HG03196 (cell line): ENCODE measurements at regions not wholly inside any gene's neighbourhood (a gene's known extent, or its start where the extent isn't known, plus 50 kb on each side); places are given as distances from the start of the nearest gene placed in this dataset.
A peak's percentile ranks its signal among the peaks of the same experiment; 100 is the strongest.
"Not testable (repeated sequence)": the region's sequence is repeated elsewhere in the genome, so short reads cannot be mapped to it uniquely, and the experiment has no call there.

Experiments
- ATAC-seq: cut with Tn5 transposase; IDR thresholded peaks from one replicate; pipeline ENCODE4 v1.9.1; 2021; ENCODE audit not compliant: unreplicated experiment

DNA sequence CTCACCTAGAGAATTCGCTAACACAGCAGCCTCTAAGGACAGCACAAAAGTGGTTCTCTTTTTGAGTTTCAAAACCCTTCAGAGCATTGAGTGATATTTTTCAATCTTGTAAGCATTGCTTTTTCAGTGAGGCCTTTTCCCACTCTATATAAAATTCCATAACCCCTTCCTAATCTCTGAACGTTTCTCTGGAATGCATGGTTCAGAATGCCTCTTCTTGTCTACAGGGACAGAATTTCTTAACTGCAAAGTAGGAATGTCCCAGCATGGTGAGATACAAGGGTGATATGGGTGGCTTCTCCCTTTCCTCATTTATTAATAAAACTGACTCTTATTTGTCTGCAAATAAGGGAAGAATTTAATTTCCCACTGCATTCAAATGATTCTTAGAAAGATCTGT, 377.9 kb downstream of the LTN1 start:
- ATAC-seq, result no peak

DNA sequence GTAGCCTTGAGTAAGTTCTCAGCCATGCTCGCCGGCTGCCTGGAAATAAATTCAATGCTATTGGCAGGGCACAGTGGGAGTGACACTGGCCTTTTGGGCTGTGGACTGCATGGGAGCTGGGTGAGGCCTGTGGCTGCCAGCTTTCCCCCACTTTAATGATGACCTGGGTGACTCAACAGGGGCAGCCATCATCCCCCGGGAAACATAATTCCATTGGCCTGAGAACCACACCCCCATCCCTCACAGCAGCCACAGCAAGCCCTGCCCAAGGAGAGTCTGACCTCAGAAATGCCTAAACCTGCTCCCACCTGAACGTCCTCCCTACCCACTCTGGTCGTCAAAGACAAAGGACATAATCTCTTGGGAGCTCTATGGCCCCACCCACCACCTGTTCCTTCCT, 384.0 kb downstream of the LTN1 start:
- ATAC-seq, result no peak

DNA sequence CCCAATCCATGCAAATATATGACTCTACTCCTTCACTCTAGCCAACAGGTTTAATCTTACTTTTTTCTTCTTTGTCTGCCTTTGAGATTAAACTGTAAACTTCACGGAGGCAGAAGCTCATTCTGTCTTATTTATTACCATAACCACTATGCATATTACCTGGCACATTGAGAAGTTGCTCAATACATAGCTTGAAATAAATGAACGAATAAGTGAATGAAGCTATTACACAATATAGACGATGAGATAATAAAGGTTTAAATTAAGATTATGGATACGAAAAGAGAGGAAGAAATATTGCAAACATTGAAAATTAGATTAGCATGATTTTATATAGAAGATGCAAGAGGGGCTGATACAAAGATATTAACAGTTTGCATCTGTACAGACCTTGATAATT, 385.1 kb downstream of the LTN1 start:
- ATAC-seq, result no peak

DNA sequence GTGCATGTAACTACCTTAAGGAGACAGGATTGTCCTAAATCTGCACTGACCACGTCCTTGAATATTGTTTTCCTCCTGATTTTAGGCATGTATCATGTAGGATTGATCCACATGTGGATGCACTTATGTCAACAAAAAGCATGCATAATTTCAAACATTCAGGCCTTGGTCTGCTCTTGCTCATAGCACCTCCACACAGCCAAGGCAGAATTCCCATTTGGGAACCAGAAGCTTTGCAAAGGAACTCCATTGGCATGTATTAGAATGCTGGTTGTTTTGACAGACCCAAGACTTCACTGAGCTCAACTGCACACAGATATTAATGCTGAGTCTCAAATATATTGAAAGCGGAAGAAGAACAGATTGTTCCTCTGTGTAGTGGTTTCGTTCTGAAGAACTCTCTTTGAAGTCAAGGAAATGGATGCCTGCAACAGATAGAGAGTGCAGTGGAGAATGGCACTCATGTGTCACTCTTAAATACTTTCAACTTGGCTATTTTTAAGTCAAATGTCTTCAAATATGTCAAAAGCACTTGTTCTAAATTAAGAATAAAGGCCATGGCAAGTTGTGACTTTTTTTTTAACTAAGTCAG, 387.6 kb downstream of the LTN1 start:
- peak; percentile 79 for ATAC-seq

DNA sequence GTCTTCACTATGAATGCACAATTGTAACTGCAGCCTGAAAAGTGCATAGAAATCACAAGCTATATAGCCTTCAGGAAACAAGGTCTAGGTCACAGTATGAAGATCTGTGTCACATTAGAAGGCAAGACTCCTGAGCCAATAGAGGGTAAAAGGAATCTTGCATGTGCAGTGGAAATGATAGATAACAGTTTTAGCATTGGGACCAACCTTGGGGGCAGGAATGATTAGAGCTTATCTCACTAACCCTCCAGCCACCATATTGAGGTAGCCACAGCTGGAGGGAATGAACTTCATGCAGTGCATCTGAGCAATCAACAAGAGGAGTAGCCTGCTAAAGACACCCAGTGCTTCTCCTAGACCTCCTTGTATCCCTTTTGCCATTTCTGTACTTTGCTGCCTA, 390.1 kb downstream of the LTN1 start:
- no peak for ATAC-seq

DNA sequence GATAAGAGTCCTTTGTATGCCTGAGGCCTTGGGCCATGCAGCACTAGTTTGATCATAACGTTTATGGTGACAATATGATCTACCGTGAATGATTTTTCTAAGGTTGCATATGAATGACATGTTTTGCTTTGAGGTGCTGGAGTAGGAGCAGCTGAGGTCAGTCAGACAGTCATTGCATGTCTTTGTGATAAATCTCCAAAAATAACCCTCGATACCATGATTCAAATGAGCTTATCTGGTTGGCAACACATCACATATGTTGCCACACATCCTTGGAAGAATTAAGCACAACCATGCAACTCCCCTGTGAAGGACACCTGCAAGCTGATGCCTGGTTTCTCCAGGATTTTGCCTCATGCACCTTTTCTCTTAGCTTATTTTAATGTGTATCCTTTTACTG, 394.5 kb downstream of the LTN1 start:
- ATAC-seq, result no peak

DNA sequence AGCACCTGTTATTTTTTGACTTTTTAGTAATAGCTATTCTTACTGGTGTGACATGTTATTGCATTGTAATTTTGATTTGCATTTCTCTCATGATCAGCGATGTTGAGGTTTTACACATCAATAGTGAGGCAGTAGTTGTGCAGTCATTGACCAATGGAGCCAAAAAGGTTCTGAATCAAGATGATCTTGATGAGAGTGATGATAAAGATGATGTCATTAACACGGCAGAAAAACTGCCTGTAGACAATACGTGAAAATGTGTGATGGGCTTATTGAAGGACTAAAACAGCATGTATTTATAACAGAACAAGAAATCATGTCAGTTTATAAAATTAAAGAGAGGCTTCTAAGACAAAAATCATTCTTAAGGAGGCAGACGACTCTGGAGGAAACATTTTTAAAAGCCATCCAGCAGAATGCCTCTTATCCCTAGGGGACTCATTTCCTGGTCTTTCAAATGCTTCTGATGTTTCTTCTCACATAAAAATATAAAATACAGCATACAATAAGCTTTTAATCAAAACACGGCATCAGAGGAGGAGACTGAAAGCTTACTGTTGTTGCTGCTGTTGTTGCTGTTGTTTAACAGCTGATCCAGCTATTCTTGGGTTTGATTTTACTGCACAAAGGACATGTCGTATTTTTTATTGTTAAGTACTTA, 400.3 kb downstream of the LTN1 start:
- no peak for ATAC-seq

DNA sequence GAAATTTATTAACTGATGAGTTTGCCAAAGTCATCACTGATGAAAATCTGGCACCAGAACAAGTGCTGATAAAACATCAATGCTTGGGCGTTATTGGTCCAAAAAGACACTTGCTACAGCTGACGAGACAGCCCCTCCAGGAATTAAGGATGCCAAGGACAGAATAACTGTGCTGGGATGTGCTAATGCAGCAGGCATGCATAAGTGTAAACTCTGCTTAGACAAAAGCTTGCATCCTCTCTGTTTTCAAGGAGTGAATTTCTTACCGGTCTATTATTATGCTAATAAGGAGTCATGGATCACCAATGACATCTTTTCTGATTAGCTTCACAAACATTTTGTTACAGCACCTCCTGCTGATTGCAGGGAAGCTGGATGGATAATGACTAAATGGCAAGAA, 402.0 kb downstream of the LTN1 start:
- no peak for ATAC-seq

DNA sequence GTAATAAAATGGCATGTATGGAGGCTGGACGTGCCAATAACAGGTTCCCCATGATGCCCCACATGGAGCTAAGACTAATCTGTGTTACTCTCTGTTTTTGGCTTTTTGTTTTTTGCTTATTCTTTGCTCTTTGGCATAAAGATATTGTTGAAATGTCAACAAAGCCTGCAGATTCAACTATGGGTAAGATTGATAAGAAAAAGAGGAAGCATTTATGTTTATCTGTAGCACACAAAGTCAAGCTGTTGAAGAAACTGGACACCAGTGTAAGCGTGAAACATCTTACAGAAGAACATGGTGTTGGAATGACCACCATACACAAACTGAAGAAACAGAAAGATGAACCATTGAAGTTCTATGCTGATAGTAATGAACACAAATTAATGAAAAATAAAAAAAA, 402.7 kb downstream of the LTN1 start:
- no peak for ATAC-seq

DNA sequence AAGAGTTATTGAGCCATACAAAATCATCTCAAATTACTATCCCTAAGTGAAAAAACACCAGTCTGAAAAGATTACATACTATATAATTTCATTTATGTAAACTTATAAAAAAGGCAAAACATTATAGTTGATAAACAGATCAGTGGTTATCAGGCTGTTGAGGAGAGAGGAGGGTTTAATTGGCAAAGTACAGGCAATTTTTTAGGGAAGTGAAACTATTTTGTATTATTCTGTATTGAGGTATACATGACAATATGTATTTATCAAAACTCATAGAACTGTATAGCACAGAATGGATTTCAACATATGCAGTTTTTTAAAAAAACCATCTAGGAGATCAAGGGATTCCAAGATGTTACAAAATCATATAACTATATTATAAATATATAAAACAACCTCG, 403.7 kb downstream of the LTN1 start:
- ATAC-seq, result no peak

DNA sequence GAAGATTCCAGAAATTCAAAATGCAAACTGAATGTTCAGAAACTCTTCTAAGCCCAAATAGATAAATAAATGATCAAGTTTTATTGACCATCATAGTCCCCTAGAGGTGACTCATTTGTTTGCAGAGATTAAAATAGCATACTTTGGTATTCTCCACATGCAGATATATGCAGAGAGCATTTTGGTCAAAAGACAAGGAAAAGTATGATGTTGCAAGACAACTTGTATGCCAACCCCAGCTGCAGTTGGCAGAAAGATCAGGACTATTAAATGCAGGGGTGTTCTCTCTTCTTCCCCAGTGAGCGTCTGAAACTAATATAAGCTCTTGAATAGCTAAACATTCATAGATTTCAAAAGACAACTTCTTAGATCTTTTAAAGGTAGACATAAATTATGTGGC, 404.9 kb downstream of the LTN1 start:
- ATAC-seq, result no peak

DNA sequence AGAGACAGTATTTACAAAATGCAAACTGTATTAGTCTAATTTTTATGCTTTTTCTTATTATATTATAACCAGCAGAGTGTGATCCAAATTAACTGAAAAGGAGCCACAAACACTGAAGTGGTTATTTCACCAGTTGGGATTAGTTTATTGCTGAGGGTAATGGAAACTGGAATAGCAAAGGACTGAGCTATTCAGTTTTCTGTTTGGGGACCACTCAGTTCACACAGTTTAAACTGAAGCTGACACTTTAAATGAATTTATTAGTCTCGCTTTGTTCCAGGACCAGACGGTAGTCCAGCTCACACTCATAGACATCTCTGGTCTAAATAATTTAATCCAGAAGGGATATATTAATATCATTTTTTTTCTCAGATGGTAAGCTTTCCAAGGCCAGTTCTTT, 410.7 kb downstream of the LTN1 start:
- ATAC-seq, result no peak

DNA sequence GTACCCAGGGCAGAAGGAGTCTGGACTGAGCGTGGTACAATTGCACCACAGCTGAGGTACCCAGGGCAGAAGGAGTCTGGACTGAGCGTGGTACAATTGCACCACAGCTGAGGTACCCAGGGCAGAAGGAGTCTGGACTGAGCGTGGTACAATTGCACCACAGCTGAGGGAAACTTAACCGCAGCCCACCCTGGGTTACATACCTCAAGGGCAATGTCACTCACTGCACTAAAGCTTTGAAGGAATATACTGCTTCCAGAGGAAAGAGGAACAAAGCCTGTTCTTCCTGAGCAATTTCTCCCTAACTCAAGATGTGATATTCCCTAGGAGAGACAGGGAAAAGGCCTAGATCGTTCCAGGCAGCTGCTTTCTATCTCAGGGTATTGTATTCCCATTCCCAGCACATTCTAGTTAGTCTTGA, 411.4 kb downstream of the LTN1 start:
- ATAC-seq, result not testable (repeated sequence)

DNA sequence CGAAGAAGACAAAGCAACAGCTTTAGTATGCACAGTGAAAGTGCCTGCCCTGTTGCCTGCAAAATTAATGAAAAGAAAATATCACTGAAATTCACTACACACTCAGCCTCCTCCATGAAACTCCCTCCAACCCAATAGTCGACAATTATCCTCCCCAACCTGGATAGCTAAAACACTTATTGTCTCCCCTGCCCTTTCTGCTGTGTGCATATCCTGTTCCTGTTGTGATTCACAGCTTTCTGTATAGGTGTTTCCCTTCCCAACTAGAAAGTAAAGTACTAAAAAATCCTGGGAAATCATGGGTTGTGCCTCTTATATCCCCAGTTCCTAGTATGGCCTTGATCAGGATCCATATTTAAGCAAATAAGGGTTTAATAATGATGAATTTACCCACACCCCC, 412.1 kb downstream of the LTN1 start:
- no peak for ATAC-seq

DNA sequence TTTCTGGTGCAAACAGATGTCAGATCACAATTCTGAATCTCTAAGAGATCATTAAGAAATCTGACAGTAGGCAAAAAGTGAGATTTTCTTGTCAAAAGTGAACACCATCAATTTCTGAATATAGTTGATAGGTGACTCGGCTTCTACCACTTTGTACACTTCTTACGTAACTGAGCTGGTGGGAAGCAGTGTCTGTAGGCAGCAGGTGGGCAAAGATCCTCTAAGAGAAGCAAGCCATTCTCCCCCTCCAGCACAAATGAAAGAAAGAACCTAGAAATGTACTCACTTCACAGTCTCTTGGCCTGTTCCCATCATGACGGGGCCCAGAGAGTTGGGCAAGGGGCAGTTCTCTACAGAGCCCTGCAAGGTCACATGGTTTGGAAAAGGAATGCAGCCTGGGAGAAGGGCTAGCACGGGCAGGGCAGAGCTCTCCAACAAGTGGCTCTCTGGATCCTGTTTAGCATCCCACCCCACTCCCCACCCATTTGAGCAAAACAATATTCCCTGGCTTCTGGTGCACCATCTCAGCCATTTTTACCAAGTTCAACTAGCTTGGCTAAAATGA, 412.6 kb downstream of the LTN1 start:
- ATAC-seq, result no peak

DNA sequence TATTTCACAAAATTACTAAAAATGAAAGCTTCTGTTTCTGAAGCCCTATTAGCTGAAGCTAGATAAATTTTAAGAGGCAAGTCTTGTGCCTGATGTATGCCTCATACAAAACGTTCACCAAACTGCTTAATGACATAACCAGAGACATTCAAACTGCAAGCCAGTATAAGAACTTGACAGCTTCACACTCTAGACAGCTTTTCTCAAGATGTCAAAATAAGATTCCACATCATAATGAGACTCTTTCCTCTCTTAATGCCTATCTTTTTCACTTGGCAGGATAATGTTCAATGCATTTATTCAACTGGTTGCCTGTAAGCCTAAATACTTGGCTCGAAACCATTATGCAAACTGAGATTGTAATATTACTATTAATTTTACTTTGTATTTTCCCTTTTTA, 424.0 kb downstream of the LTN1 start:
- no peak for ATAC-seq

DNA sequence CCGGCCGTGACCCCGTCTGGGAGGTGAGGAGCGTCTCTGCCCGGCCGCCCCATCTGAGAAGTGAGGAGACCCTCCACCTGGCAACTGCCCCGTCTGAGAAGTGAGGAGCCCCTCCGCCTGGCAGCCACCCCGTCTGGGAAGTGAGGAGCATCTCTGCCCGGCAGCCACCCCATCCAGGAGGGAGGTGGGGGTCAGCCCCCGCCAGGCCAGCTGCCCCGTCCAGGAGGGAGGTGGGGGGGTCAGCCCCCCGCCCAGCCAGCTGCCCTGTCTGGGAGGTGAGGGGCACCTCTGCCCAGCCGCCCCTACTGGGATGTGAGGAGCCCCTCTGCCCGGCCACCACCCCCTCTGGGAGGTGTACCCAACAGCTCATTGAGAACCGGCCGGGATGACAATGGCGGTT, 428.7 kb downstream of the LTN1 start:
- ATAC-seq, result not testable (repeated sequence)

DNA sequence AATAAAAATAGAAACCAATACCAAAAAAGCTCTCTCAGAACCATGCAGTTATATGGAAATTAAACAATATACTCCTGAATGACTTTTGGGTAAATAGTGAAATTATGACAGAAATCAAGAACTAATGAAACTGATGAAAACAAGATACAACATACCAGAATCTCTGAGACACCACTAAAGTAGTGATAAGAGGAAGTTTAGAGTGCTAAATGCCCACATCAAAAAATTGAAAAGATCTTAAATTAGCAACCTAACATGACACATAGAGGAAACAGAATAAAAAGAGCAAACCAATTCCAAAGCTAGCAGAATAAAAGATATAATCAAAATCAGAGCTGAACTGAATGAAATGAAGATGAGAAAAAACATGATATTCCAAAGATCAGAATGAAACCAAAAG, 430.9 kb downstream of the LTN1 start:
- no peak for ATAC-seq

DNA sequence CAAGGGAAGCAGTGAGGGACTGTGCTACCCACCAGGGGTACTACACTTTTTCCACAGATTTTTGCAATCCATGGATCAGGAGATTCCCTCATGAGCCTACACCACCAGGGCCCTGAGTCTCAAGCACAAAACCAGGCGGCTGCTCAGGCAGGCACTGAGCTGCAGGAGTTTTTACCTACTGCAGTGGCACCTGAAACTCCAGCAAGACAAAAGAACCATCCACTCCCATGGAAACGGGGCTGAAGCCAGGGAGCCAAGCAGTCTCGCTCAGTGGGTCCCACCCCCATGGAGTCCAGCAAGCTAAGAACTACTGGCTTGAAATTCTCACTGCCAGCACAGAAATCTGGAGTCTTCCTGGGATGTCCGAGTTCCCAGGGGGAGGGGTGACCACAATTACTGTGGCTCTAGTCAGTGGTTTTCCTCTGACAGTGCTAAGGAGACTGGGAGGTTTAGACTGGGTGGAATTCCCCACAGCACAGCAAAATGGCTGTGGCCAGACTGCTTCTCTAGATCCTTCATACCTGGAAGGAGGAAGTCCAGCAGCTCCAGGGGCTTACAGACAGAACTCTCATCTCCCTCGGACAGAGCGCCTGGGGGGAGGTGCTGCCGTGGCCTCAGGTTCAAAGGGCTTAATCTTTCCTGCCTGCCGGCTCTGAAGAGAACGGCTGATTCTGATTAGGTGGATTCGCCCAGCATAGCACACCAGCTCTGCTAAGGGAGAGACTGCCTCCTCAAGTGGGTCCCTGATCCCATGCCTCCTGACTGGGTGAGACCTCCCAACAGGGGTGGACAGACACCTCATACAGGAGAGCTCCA, 437.8 kb downstream of the LTN1 start:
- ATAC-seq, result no peak

DNA sequence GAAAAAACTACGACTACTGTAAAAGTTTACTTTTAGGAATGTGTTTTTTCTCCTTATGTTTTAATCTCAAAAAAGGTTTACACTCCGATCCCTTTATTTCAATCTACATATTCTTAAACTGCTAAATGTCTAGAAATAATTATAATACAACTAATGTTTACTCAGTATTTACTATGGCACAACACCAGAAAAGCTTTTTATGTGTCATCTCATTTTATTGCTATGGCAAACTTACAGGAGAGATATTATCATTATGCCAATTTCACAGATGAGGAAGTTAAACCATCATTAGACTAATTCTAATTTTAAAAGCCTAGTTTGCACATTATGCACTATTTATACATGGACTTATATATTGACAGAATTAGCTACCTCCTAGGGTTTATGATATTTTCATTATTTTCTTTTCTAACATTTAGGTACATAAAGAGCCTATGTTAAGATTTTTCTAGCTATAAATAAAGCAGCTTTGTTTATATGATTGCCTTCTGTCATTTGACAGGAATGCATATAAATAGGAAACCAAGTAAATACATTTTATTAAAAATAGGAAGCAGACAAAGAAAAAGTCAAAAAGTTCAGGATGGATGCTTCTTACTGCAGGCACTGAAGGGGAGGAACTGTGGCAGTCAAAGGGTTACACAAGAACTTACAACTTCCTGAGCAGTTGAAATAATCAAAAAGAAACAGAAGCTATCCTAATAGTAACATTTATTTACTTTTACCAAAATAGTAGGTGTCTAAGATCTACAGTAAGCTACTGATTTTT, 442.4 kb downstream of the LTN1 start:
- no peak for ATAC-seq

DNA sequence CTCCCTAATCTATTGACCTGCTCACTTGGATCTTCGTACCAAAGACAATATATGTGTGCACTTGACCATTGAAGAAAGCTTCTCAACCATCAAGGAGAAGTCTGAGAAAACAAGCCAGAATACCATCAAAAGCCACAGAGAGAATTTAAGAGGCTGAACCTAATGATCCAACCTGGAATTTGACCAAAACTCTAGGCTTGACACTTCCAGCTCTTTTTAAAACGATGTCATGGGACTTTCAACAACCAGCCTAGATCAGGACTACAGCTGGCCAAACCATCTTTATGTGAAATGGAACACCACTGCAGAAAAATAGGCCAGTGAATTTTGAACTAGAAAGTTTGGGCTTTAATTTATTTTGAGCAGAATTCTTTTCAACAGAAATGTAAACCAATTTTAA, 444.4 kb downstream of the LTN1 start:
- ATAC-seq, result no peak
